ENCODE measurements at regions not wholly inside any gene's neighbourhood (a gene's known extent, or its start where the extent isn't known, plus 50 kb on each side); places are given as distances from the start of the nearest gene placed in this dataset.

- no peak overlapping the region for H3K27ac Mint-ChIP-seq
- no peaks in the 10 kb centered on the region for H3K9me3 Mint-ChIP-seq
- DNase-seq (ENCODE audit: low spot score) = peak; percentile 19
- no peak overlapping the region for H3K4me3 Mint-ChIP-seq
- H3K4me1 Mint-ChIP-seq (ENCODE audit: low read depth) = peaks cover 4% of the 10 kb centered on the region
- peaks cover 4% of the 10 kb centered on the region for H3K27me3 Mint-ChIP-seq (ENCODE audit: low read depth)
- no peaks in the 10 kb centered on the region for H3K36me3 Mint-ChIP-seq (ENCODE audit: low read depth)
Observed at GRCh38 chr15:31977812-31978661, 52.3 kb upstream of the CHRNA7 start.

All from T-helper 2 cell treated with Interferon-gamma antibody and Interleukin-4, amounts not matched to agents 5 μg/mL and 100 μg/mL, for 36 hours (primary cell).